KMS-11 (cell line): ENCODE measurements at regions not wholly inside any gene's neighbourhood (a gene's known extent, or its start where the extent isn't known, plus 50 kb on each side); places are given as distances from the start of the nearest gene placed in this dataset.

Experiments
- H2AFZ ChIP-seq: fragments of 200-600 bp; sonication (generic); 2 replicates; pipeline ENCODE4 v1.6.1; 2016; ENCODE audit warnings: antibody characterized with exemption, mixed run types, low read depth
- H3K27ac ChIP-seq: fragments of 200-600 bp; sonication (generic); 2 replicates; pipeline ENCODE4 v1.6.1; 2016; ENCODE audit warnings: mild to moderate bottlenecking, mixed run types
- H3K27me3 ChIP-seq: fragments of 200-600 bp; sonication (generic); 2 replicates; pipeline ENCODE4 v1.6.1; 2017; ENCODE audit warnings: mild to moderate bottlenecking, low read depth, mixed run types, moderate library complexity; ENCODE audit not compliant: insufficient read depth
- H3K36me3 ChIP-seq: fragments of 200-600 bp; sonication (generic); 2 replicates; pipeline ENCODE4 v1.6.1; 2017; ENCODE audit warnings: mild to moderate bottlenecking, mixed run types; ENCODE audit not compliant: insufficient read depth
- H3K4me1 ChIP-seq: fragments of 200-600 bp; sonication (generic); 2 replicates; pipeline ENCODE4 v1.6.1; 2016; ENCODE audit warnings: mild to moderate bottlenecking, low read depth, mixed run types; ENCODE audit not compliant: poor library complexity, severe bottlenecking
- H3K4me2 ChIP-seq: fragments of 200-600 bp; sonication (generic); 2 replicates; pipeline ENCODE4 v1.7.0; 2016; ENCODE audit warnings: mild to moderate bottlenecking, mixed run types
- H3K4me3 ChIP-seq: fragments of 200-600 bp; sonication (generic); IDR thresholded peaks from 2 replicates; pipeline ENCODE4 v1.6.1; 2017; ENCODE audit warnings: low read depth, low read length, mixed read lengths; ENCODE audit not compliant: insufficient read depth
- H3K79me2 ChIP-seq: fragments of 200-600 bp; sonication (generic); 2 replicates; pipeline ENCODE4 v1.6.1; 2016; ENCODE audit warnings: low read depth, mixed run types; ENCODE audit not compliant: insufficient read depth
- H3K9ac ChIP-seq: fragments of 200-600 bp; sonication (generic); 2 replicates; pipeline ENCODE4 v1.6.1; 2016; ENCODE audit warnings: mild to moderate bottlenecking, mixed run types
- H4K20me1 ChIP-seq: fragments of 200-600 bp; sonication (generic); 2 replicates; pipeline ENCODE4 v1.6.1; 2016; ENCODE audit warnings: mild to moderate bottlenecking, mixed run types; ENCODE audit not compliant: insufficient read depth
- TF ChIP-seq, protein P1 (sequence below): fragments of 200-600 bp; sonication (generic); conservative IDR thresholded peaks from 2 replicates; pipeline ENCODE4 v1.6.1; 2017; ENCODE audit warnings: low read depth, mild to moderate bottlenecking, antibody characterized with exemption, low read length, moderate library complexity, mixed read lengths

DNA sequence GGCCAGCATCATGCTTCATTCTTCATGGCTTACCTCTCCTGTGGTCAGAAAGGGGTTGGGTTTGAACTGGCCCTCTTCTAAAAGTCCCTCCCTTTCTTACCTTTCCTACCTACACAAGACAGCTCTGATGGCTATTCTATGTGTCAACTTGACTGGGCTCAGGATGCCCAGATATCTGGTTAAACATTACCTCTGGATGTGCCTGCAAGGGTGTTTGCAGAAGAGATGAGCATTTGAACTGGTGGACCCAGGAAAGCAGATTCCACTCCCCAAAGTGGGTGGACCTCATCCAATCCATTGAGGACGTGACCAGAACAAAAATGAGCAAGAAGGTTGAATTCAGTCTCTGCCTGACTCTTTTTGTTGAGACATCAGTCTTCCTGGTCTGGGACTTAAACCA, 79.0 kb upstream of the TCF7L2 start:
- Histone ChIP-seq H2AFZ (no peak overlapping the region), H3K36me3 (no peaks in the 10 kb centered on the region), H3K79me2 (no peaks in the 10 kb centered on the region), H3K4me2 (no peak overlapping the region), H3K27ac (no peak overlapping the region), H4K20me1 (no peaks in the 10 kb centered on the region), H3K27me3 (no peaks in the 10 kb centered on the region), H3K4me3 (no peak overlapping the region), H3K4me1 (no peaks in the 10 kb centered on the region), H3K9ac (no peak overlapping the region)
- TF ChIP-seq, protein P1, sequence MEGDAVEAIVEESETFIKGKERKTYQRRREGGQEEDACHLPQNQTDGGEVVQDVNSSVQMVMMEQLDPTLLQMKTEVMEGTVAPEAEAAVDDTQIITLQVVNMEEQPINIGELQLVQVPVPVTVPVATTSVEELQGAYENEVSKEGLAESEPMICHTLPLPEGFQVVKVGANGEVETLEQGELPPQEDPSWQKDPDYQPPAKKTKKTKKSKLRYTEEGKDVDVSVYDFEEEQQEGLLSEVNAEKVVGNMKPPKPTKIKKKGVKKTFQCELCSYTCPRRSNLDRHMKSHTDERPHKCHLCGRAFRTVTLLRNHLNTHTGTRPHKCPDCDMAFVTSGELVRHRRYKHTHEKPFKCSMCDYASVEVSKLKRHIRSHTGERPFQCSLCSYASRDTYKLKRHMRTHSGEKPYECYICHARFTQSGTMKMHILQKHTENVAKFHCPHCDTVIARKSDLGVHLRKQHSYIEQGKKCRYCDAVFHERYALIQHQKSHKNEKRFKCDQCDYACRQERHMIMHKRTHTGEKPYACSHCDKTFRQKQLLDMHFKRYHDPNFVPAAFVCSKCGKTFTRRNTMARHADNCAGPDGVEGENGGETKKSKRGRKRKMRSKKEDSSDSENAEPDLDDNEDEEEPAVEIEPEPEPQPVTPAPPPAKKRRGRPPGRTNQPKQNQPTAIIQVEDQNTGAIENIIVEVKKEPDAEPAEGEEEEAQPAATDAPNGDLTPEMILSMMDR: no peak

DNA sequence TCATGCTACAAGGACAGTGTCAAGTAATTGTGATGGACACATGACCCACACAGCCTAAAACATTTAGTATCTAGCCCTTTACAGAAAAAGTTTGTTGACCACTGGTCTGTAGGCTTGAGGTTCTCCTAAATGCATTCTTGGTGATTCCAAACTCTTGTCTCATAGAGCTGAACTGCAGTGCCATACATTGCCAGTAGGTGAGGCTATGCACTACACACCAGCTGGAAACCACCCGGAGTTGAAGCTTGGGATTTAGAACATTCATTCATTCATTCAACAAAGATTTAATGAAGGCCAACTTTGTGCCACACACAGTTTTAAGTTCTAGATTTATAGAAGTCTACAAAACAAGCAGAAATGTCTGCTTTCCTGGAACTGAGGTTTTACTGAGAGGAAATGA, 77.3 kb upstream of the TCF7L2 start:
- Histone ChIP-seq H3K4me3 (no peak overlapping the region), H3K4me1 (no peaks in the 10 kb centered on the region), H3K27me3 (no peaks in the 10 kb centered on the region), H3K4me2 (no peak overlapping the region), H3K9ac (no peak overlapping the region), H3K27ac (no peak overlapping the region), H3K79me2 (no peaks in the 10 kb centered on the region), H3K36me3 (no peaks in the 10 kb centered on the region), H4K20me1 (no peaks in the 10 kb centered on the region), H2AFZ (no peak overlapping the region)
- TF ChIP-seq, protein P1: peak; percentile 31

GRCh38 chr10:112873541-112873940, 76.5 kb upstream of the TCF7L2 start:
- Histone ChIP-seq H2AFZ (no peak overlapping the region), H3K9ac (no peak overlapping the region), H3K4me1 (no peaks in the 10 kb centered on the region), H3K4me3 (no peak overlapping the region), H4K20me1 (no peaks in the 10 kb centered on the region), H3K27me3 (no peaks in the 10 kb centered on the region), H3K79me2 (no peaks in the 10 kb centered on the region), H3K27ac (no peak overlapping the region), H3K4me2 (no peak overlapping the region), H3K36me3 (no peaks in the 10 kb centered on the region)
- TF ChIP-seq, protein P1: no peak

DNA sequence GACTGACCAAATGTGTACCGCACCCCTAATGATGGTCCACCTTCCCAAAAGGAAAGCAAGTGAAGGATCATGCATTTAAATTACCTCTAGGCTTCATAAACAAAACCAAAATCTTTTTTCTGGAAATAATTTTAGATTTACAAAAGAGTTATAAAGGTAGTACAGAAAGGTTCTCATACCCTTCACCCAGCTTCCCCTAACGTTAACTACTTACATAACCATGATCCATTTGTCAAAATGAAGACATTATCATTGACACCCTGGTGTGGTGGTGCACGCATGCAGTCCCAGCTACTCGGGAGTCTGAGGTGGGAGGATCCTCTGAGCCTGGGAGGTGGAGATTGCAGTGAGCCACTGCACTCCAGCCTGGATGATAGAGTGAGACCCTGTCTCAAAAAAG, 75.1 kb upstream of the TCF7L2 start:
- Histone ChIP-seq H3K4me2 (no peak overlapping the region), H3K27ac (no peak overlapping the region), H4K20me1 (no peaks in the 10 kb centered on the region), H2AFZ (no peak overlapping the region), H3K36me3 (no peaks in the 10 kb centered on the region), H3K9ac (no peak overlapping the region), H3K4me3 (no peak overlapping the region), H3K79me2 (no peaks in the 10 kb centered on the region), H3K27me3 (no peaks in the 10 kb centered on the region), H3K4me1 (no peaks in the 10 kb centered on the region)
- TF ChIP-seq, protein P1: no peak
